HEK293 (cell line): ENCODE measurements at regions not wholly inside any gene's neighbourhood (a gene's known extent, or its start where the extent isn't known, plus 50 kb on each side); places are given as distances from the start of the nearest gene placed in this dataset.

Source experiments
- CTCF ChIA-PET: fragments of 350-600 bp; formaldehyde crosslinking; extraction: SDS; loops from one replicate; lab custom pipeline; 2021; ENCODE audit warnings: antibody characterized with exemption; lab: Yijun Ruan, JAX
- POLR2A ChIA-PET: fragments of 300-600 bp; formaldehyde crosslinking; extraction: SDS; loops from one replicate; lab custom pipeline; 2020; ENCODE audit warnings: antibody characterized with exemption, inconsistent platforms; lab: Yijun Ruan, JAX
- H3K27ac ChIP-seq: fragments of 200-500 bp; sonication (Bioruptor generic); 2 replicates; pipeline ENCODE4 v1.5.1; 2014; ENCODE audit warnings: low read depth, low read length, control low read depth, inconsistent platforms; ENCODE audit errors: extremely low read depth
- H3K36me3 ChIP-seq, 2 experiments: fragments of 200-500 bp in 1 of 2; sonication (Bioruptor generic) in 1 of 2; 1 replicate in 1 of 2; 2 replicates in 1 of 2; pipeline ENCODE4 v1.5.1; 2014 to 2017; ENCODE audit warnings: inconsistent platforms in 2 of 2, low read length in 2 of 2; ENCODE audit not compliant: control insufficient read depth in 2 of 2, insufficient read depth in 1 of 2
- H3K4me1 ChIP-seq: fragments of 200-500 bp; sonication (Bioruptor generic); 2 replicates; pipeline ENCODE4 v1.5.1; 2014; ENCODE audit warnings: mild to moderate bottlenecking, low read length, inconsistent platforms; ENCODE audit not compliant: control insufficient read depth, insufficient read depth
- H3K4me3 ChIP-seq: 2 replicates; pipeline ENCODE4 v1.5.1; 2011; ENCODE audit warnings: low read depth, mild to moderate bottlenecking, control low read depth, low read length, moderate library complexity
- H3K9me3 ChIP-seq: fragments of 200-500 bp; sonication (Bioruptor generic); 2 replicates; pipeline ENCODE4 v1.5.1; 2014; ENCODE audit warnings: low read depth, low read length, inconsistent platforms; ENCODE audit not compliant: control insufficient read depth, insufficient read depth
- BCL11A ChIP-seq: fragments of 450-650 bp; formaldehyde crosslinking; IDR thresholded peaks from 2 replicates; pipeline ENCODE4 v1.5.1; 2016; ENCODE audit warnings: low read depth, missing biosample characterization, missing genetic modification characterization
- GLI2 ChIP-seq: fragments of 450-650 bp; formaldehyde crosslinking; IDR thresholded peaks from 2 replicates; pipeline ENCODE4; 2017; ENCODE audit warnings: missing biosample characterization, missing genetic modification characterization, low read depth, borderline replicate concordance
- ZEB2 ChIP-seq: fragments of 450-650 bp; formaldehyde crosslinking; IDR thresholded peaks from 2 replicates; pipeline ENCODE4 v1.5.1; 2016; ENCODE audit warnings: missing biosample characterization, missing genetic modification characterization
- ZFP41 ChIP-seq: fragments of 450-650 bp; formaldehyde crosslinking; IDR thresholded peaks from 2 replicates; pipeline ENCODE4 v1.5.1; 2016; ENCODE audit warnings: missing biosample characterization, missing genetic modification characterization, borderline replicate concordance
- ZNF10 ChIP-seq: fragments of 450-650 bp; formaldehyde crosslinking; IDR thresholded peaks from 2 replicates; pipeline ENCODE4 v1.5.1; 2017; ENCODE audit warnings: missing biosample characterization, missing genetic modification characterization
- ZNF221 ChIP-seq: fragments of 450-650 bp; formaldehyde crosslinking; IDR thresholded peaks from 2 replicates; pipeline ENCODE4 v1.5.1; 2017; ENCODE audit warnings: missing biosample characterization, missing genetic modification characterization, borderline replicate concordance
- ZNF423 ChIP-seq: fragments of 450-650 bp; formaldehyde crosslinking; IDR thresholded peaks from 2 replicates; pipeline ENCODE4 v1.5.1; 2016; ENCODE audit warnings: missing biosample characterization, missing genetic modification characterization
- ZNF433 ChIP-seq: fragments of 450-650 bp; formaldehyde crosslinking; IDR thresholded peaks from 2 replicates; pipeline ENCODE4 v1.5.1; 2016; ENCODE audit warnings: missing biosample characterization, missing genetic modification characterization, low read depth
- ZNF501 ChIP-seq: fragments of 450-650 bp; formaldehyde crosslinking; IDR thresholded peaks from 2 replicates; pipeline ENCODE4 v1.5.1; 2016; ENCODE audit warnings: missing biosample characterization, missing genetic modification characterization
- ZNF707 ChIP-seq: fragments of 450-650 bp; formaldehyde crosslinking; IDR thresholded peaks from 2 replicates; pipeline ENCODE4 v1.5.1; 2016; ENCODE audit warnings: missing biosample characterization, missing genetic modification characterization
- ZNF76 ChIP-seq: fragments of 450-650 bp; formaldehyde crosslinking; IDR thresholded peaks from 2 replicates; pipeline ENCODE4; 2016; ENCODE audit warnings: low read depth, missing biosample characterization, missing genetic modification characterization, borderline replicate concordance
- ZNF785 ChIP-seq: fragments of 450-650 bp; formaldehyde crosslinking; IDR thresholded peaks from 2 replicates; pipeline ENCODE4 v1.5.1; 2016; ENCODE audit warnings: missing biosample characterization, missing genetic modification characterization
- ZXDB ChIP-seq: fragments of 450-650 bp; formaldehyde crosslinking; IDR thresholded peaks from 2 replicates; pipeline ENCODE4 v1.5.1; 2016; ENCODE audit warnings: missing biosample characterization, missing genetic modification characterization
- TF ChIP-seq, protein P1 (sequence below): fragments of 450-650 bp; formaldehyde crosslinking; IDR thresholded peaks from 2 replicates; pipeline ENCODE4 v1.5.1; 2016; ENCODE audit warnings: missing biosample characterization, missing genetic modification characterization
- TF ChIP-seq, protein P2 (sequence below): fragments of 450-650 bp; formaldehyde crosslinking; IDR thresholded peaks from 2 replicates; pipeline ENCODE4 v1.5.1; 2016; ENCODE audit warnings: missing biosample characterization, missing genetic modification characterization
- TF ChIP-seq, protein P3 (sequence below): fragments of 450-650 bp; formaldehyde crosslinking; IDR thresholded peaks from 2 replicates; pipeline ENCODE4 v1.5.1; 2017; ENCODE audit warnings: missing biosample characterization, missing genetic modification characterization
- TF ChIP-seq, protein P4 (sequence below): fragments of 450-650 bp; formaldehyde crosslinking; IDR thresholded peaks from 2 replicates; pipeline ENCODE4 v1.5.1; 2016; ENCODE audit warnings: missing biosample characterization, missing genetic modification characterization, low read depth
- TF ChIP-seq, protein P5 (sequence below): fragments of 450-650 bp; formaldehyde crosslinking; IDR thresholded peaks from 2 replicates; pipeline ENCODE4 v1.5.1; 2016; ENCODE audit warnings: missing biosample characterization, missing genetic modification characterization, borderline replicate concordance
- TF ChIP-seq, protein P6 (sequence below): fragments of 450-650 bp; formaldehyde crosslinking; IDR thresholded peaks from 2 replicates; pipeline ENCODE4 v1.5.1; 2016; ENCODE audit warnings: missing biosample characterization, missing genetic modification characterization
- TF ChIP-seq, protein P7 (sequence below): fragments of 450-650 bp; formaldehyde crosslinking; IDR thresholded peaks from 2 replicates; pipeline ENCODE4 v1.5.1; 2016; ENCODE audit warnings: missing biosample characterization, missing genetic modification characterization

DNA sequence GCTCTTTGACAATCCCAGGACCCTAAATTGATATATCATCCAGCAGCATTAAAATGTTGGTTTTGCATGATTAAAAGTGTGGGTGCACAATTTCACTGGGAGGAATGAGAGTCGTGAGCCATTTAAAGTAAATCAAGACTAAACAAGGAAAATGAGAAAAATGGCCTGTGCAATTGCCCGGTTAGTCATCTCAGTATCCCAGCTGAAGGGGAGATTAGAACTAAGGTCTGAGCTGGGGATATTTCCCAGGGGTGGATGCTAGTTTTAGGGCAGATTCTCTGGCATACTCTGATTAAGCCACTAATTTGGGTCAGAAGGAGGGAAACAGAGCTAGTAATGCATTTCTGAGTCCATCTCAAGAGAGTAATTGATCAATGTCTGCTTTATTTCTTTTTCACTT is 177.2 kb downstream of the EN1 start:
- Histone ChIP-seq H3K36me3 (no peaks in the 10 kb centered on the region), H3K9me3 (no peaks in the 10 kb centered on the region), H3K4me3 (no peak overlapping the region), H3K4me1 (no peaks in the 10 kb centered on the region), H3K27ac (no peak overlapping the region)
- POLR2A ChIA-PET: no interaction called here
- CTCF ChIA-PET: interaction anchor here (1.0 kb wide), 2 partner anchors 185 to 449 kb away, joined by 4 to 6 read pairs; no protein-coding TSS in a partner anchor
- no peak for TF ChIP-seq ZNF423 (tag by site-specific recombination)
- TF ChIP-seq GLI2 (tag by site-specific recombination): no peak
- TF ChIP-seq ZNF501 (tag by site-specific recombination): no peak
- TF ChIP-seq ZNF707 (tag by site-specific recombination): no peak
- TF ChIP-seq ZXDB (tag by site-specific recombination): no peak
- no peak for TF ChIP-seq ZNF785 (tag by site-specific recombination)
- TF ChIP-seq, protein P1, sequence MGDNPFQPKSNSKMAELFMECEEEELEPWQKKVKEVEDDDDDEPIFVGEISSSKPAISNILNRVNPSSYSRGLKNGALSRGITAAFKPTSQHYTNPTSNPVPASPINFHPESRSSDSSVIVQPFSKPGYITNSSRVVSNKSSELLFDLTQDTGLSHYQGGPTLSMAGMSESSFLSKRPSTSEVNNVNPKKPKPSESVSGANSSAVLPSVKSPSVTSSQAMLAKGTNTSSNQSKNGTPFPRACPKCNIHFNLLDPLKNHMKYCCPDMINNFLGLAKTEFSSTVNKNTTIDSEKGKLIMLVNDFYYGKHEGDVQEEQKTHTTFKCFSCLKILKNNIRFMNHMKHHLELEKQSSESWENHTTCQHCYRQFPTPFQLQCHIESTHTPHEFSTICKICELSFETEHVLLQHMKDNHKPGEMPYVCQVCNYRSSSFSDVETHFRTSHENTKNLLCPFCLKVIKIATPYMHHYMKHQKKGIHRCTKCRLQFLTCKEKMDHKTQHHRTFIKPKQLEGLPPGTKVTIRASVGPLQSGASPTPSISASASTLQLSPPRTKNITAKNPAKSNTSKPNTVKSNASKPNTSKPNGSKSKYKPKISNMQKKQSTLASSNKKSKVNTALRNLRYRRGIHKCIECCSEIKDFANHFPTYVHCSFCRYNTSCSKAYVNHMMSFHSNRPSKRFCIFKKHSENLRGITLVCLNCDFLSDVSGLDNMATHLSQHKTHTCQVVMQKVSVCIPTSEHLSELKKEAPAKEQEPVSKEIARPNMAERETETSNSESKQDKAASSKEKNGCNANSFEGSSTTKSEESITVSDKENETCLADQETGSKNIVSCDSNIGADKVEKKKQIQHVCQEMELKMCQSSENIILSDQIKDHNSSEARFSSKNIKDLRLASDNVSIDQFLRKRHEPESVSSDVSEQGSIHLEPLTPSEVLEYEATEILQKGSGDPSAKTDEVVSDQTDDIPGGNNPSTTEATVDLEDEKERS (tag by site-specific recombination): no peak
- TF ChIP-seq ZFP41 (tag by site-specific recombination): no peak
- TF ChIP-seq, protein P2, sequence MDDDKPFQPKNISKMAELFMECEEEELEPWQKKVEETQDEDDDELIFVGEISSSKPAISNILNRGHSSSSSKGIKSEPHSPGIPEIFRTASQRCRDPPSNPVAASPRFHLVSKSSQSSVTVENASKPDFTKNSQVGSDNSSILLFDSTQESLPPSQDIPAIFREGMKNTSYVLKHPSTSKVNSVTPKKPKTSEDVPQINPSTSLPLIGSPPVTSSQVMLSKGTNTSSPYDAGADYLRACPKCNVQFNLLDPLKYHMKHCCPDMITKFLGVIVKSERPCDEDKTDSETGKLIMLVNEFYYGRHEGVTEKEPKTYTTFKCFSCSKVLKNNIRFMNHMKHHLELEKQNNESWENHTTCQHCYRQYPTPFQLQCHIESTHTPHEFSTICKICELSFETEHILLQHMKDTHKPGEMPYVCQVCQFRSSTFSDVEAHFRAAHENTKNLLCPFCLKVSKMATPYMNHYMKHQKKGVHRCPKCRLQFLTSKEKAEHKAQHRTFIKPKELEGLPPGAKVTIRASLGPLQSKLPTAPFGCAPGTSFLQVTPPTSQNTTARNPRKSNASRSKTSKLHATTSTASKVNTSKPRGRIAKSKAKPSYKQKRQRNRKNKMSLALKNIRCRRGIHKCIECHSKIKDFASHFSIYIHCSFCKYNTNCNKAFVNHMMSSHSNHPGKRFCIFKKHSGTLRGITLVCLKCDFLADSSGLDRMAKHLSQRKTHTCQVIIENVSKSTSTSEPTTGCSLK (tag by site-specific recombination): no peak
- TF ChIP-seq ZNF221: no peak
- TF ChIP-seq, protein P3, sequence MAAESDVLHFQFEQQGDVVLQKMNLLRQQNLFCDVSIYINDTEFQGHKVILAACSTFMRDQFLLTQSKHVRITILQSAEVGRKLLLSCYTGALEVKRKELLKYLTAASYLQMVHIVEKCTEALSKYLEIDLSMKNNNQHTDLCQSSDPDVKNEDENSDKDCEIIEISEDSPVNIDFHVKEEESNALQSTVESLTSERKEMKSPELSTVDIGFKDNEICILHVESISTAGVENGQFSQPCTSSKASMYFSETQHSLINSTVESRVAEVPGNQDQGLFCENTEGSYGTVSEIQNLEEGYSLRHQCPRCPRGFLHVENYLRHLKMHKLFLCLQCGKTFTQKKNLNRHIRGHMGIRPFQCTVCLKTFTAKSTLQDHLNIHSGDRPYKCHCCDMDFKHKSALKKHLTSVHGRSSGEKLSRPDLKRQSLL (tag by site-specific recombination): no peak
- TF ChIP-seq ZNF76 (tag by site-specific recombination): no peak
- TF ChIP-seq, protein P4, sequence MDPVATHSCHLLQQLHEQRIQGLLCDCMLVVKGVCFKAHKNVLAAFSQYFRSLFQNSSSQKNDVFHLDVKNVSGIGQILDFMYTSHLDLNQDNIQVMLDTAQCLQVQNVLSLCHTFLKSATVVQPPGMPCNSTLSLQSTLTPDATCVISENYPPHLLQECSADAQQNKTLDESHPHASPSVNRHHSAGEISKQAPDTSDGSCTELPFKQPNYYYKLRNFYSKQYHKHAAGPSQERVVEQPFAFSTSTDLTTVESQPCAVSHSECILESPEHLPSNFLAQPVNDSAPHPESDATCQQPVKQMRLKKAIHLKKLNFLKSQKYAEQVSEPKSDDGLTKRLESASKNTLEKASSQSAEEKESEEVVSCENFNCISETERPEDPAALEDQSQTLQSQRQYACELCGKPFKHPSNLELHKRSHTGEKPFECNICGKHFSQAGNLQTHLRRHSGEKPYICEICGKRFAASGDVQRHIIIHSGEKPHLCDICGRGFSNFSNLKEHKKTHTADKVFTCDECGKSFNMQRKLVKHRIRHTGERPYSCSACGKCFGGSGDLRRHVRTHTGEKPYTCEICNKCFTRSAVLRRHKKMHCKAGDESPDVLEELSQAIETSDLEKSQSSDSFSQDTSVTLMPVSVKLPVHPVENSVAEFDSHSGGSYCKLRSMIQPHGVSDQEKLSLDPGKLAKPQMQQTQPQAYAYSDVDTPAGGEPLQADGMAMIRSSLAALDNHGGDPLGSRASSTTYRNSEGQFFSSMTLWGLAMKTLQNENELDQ (tag by site-specific recombination): no peak
- TF ChIP-seq, protein P5, sequence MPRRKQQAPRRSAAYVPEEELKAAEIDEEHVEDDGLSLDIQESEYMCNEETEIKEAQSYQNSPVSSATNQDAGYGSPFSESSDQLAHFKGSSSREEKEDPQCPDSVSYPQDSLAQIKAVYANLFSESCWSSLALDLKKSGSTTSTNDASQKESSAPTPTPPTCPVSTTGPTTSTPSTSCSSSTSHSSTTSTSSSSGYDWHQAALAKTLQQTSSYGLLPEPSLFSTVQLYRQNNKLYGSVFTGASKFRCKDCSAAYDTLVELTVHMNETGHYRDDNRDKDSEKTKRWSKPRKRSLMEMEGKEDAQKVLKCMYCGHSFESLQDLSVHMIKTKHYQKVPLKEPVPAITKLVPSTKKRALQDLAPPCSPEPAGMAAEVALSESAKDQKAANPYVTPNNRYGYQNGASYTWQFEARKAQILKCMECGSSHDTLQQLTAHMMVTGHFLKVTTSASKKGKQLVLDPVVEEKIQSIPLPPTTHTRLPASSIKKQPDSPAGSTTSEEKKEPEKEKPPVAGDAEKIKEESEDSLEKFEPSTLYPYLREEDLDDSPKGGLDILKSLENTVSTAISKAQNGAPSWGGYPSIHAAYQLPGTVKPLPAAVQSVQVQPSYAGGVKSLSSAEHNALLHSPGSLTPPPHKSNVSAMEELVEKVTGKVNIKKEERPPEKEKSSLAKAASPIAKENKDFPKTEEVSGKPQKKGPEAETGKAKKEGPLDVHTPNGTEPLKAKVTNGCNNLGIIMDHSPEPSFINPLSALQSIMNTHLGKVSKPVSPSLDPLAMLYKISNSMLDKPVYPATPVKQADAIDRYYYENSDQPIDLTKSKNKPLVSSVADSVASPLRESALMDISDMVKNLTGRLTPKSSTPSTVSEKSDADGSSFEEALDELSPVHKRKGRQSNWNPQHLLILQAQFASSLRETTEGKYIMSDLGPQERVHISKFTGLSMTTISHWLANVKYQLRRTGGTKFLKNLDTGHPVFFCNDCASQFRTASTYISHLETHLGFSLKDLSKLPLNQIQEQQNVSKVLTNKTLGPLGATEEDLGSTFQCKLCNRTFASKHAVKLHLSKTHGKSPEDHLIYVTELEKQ (tag by site-specific recombination): no peak
- no peak for TF ChIP-seq ZEB2 (tag by site-specific recombination)
- TF ChIP-seq, protein P6, sequence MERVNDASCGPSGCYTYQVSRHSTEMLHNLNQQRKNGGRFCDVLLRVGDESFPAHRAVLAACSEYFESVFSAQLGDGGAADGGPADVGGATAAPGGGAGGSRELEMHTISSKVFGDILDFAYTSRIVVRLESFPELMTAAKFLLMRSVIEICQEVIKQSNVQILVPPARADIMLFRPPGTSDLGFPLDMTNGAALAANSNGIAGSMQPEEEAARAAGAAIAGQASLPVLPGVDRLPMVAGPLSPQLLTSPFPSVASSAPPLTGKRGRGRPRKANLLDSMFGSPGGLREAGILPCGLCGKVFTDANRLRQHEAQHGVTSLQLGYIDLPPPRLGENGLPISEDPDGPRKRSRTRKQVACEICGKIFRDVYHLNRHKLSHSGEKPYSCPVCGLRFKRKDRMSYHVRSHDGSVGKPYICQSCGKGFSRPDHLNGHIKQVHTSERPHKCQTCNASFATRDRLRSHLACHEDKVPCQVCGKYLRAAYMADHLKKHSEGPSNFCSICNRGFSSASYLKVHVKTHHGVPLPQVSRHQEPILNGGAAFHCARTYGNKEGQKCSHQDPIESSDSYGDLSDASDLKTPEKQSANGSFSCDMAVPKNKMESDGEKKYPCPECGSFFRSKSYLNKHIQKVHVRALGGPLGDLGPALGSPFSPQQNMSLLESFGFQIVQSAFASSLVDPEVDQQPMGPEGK (tag by site-specific recombination): no peak
- no peak for TF ChIP-seq ZNF433 (tag by site-specific recombination)
- TF ChIP-seq BCL11A: no peak
- TF ChIP-seq ZNF10 (tag by site-specific recombination): no peak
- TF ChIP-seq, protein P7, sequence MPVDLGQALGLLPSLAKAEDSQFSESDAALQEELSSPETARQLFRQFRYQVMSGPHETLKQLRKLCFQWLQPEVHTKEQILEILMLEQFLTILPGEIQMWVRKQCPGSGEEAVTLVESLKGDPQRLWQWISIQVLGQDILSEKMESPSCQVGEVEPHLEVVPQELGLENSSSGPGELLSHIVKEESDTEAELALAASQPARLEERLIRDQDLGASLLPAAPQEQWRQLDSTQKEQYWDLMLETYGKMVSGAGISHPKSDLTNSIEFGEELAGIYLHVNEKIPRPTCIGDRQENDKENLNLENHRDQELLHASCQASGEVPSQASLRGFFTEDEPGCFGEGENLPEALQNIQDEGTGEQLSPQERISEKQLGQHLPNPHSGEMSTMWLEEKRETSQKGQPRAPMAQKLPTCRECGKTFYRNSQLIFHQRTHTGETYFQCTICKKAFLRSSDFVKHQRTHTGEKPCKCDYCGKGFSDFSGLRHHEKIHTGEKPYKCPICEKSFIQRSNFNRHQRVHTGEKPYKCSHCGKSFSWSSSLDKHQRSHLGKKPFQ (tag by site-specific recombination): no peak
